H1 (cell line): ENCODE measurements at regions not wholly inside any gene's neighbourhood (a gene's known extent, or its start where the extent isn't known, plus 50 kb on each side); places are given as distances from the start of the nearest gene placed in this dataset.

Source experiments
- CTCF ChIA-PET: fragments of 300-600 bp; sonication (Branson Sonifier 250); formaldehyde crosslinking; loops from one replicate; lab custom pipeline; 2021; ENCODE audit not compliant: partially characterized antibody; lab: Charles Lee
- POLR2A ChIA-PET: fragments of 300-600 bp; sonication (Branson Sonifier 250); formaldehyde crosslinking; loops from one replicate; lab custom pipeline; 2021; ENCODE audit warnings: inconsistent platforms; ENCODE audit not compliant: partially characterized antibody; lab: Charles Lee
- DNase-seq, 2 experiments: peaks; one replicate each; pipeline versions ENCODE4 v3.0.0 to v3.0.0-alpha.2; 2010 to 2022; ENCODE audit warnings: low spot score in 2 of 2, low read depth in 1 of 2, mixed read lengths in 1 of 2
- FAIRE-seq: peaks from 2 replicates; lab custom pipeline; 2011; peaks lifted over from hg19 to GRCh38; lab: Jason Lieb, UNC
- H2AFZ ChIP-seq: 2 replicates; pipeline ENCODE4 v1.8.1; 2012; ENCODE audit warnings: low read length, inconsistent platforms
- H2AK5ac ChIP-seq: 2 replicates; pipeline ENCODE4 v1.6.1; 2013; ENCODE audit warnings: low read depth, low read length
- H2BK120ac ChIP-seq: replicated peaks from 2 replicates; pipeline ENCODE3; 2013; ENCODE audit warnings: low read depth, low read length, inconsistent platforms
- H2BK12ac ChIP-seq: 2 replicates; pipeline ENCODE4 v1.6.1; 2013; ENCODE audit warnings: low read depth, low read length
- H2BK15ac ChIP-seq: 2 replicates; pipeline ENCODE4 v1.6.1; 2013; ENCODE audit warnings: low read length
- H2BK20ac ChIP-seq: 2 replicates; pipeline ENCODE4 v1.6.1; 2013; ENCODE audit warnings: low read length
- H2BK5ac ChIP-seq: 2 replicates; pipeline ENCODE4 v1.6.1; 2013; ENCODE audit warnings: low read depth, low read length
- H3K14ac ChIP-seq: 2 replicates; pipeline ENCODE4 v1.6.1; 2013; ENCODE audit warnings: inconsistent platforms; ENCODE audit not compliant: insufficient read length
- H3K18ac ChIP-seq: 2 replicates; pipeline ENCODE4 v1.6.1; 2013; ENCODE audit warnings: low read length; ENCODE audit errors: extremely low read depth
- H3K23ac ChIP-seq: 2 replicates; pipeline ENCODE4 v1.6.1; 2013; ENCODE audit warnings: inconsistent platforms; ENCODE audit not compliant: insufficient read length
- H3K23me2 ChIP-seq: 2 replicates; pipeline ENCODE4 v1.6.1; 2013; ENCODE audit warnings: low read depth, low read length
- H3K27ac ChIP-seq: 2 replicates; pipeline ENCODE4 v1.6.1; 2011; ENCODE audit warnings: low read depth, low read length, inconsistent platforms
- H3K27me3 ChIP-seq, 4 experiments: replicated peaks in 1 of 4; 1 replicate in 1 of 4; 2 replicates in 3 of 4; pipeline versions ENCODE4 v1.6.1 to v1.8.1; 2011 to 2013; ENCODE audit warnings: low read length in 3 of 4, mild to moderate bottlenecking in 3 of 4, inconsistent platforms in 2 of 4, mixed read lengths in 2 of 4, moderate library complexity in 1 of 4; ENCODE audit not compliant: control insufficient read depth in 3 of 4, insufficient read depth in 3 of 4; ENCODE audit errors: extremely low read depth in 1 of 4
- H3K36me3 ChIP-seq, 4 experiments: 2 replicates each; pipeline versions ENCODE4 v1.6.1 to v1.8.1; 2011 to 2013; ENCODE audit warnings: mild to moderate bottlenecking in 4 of 4, low read length in 3 of 4, moderate library complexity in 2 of 4, control low read depth in 1 of 4, inconsistent platforms in 1 of 4; ENCODE audit not compliant: insufficient read depth in 4 of 4, control insufficient read depth in 2 of 4
- H3K4ac ChIP-seq: replicated peaks from 2 replicates; pipeline ENCODE3; 2013; ENCODE audit warnings: low read length, low read depth, mixed read lengths, inconsistent platforms; ENCODE audit not compliant: insufficient read length
- H3K4me1 ChIP-seq, 4 experiments: replicated peaks in 1 of 4; 1 replicate in 1 of 4; 2 replicates in 3 of 4; pipeline versions ENCODE4 v1.6.1 to v1.8.1; 2011 to 2013; ENCODE audit warnings: low read length in 3 of 4, inconsistent platforms in 2 of 4, mixed read lengths in 1 of 4; ENCODE audit not compliant: insufficient read depth in 4 of 4, control insufficient read depth in 3 of 4
- H3K4me2 ChIP-seq, 2 experiments: 2 replicates each; pipeline versions ENCODE4 v1.6.1 to v1.8.1; 2011 to 2013; ENCODE audit warnings: low read depth in 2 of 2, low read length in 2 of 2, control low read depth in 1 of 2, inconsistent platforms in 1 of 2, mild to moderate bottlenecking in 1 of 2; ENCODE audit not compliant: insufficient read depth in 1 of 2
- H3K4me3 ChIP-seq, 4 experiments: fragments of 200-600, 300-600 bp in 1 of 4; sonication (generic), shearing (Covaris generic), sonication (Bioruptor Twin) in 1 of 4; 2 replicates each; pipeline versions ENCODE4 v1.5.1 to v1.8.1; 2011 to 2016; ENCODE audit warnings: low read length in 4 of 4, low read depth in 3 of 4, control low read depth in 2 of 4, inconsistent platforms in 2 of 4, mild to moderate bottlenecking in 2 of 4, mixed read lengths in 1 of 4, moderate library complexity in 1 of 4; ENCODE audit not compliant: insufficient read depth in 2 of 4; ENCODE audit errors: extremely low read depth in 1 of 4
- H3K56ac ChIP-seq: replicated peaks from 2 replicates; pipeline ENCODE3; 2013; ENCODE audit warnings: low read depth, mild to moderate bottlenecking, mixed read lengths, low read length, inconsistent platforms; ENCODE audit not compliant: insufficient read length
- H3K79me1 ChIP-seq: 2 replicates; pipeline ENCODE4 v1.6.1; 2013; ENCODE audit warnings: low read depth, low read length, control low read depth
- H3K79me2 ChIP-seq, 2 experiments: 2 replicates each; pipeline versions ENCODE4 v1.6.1 to v1.8.1; 2012 to 2013; ENCODE audit warnings: low read length in 2 of 2, mild to moderate bottlenecking in 2 of 2, inconsistent platforms in 1 of 2; ENCODE audit not compliant: insufficient read depth in 2 of 2, control insufficient read depth in 1 of 2
- H3K9ac ChIP-seq, 4 experiments: replicated peaks in 1 of 4; 1 replicate in 1 of 4; 2 replicates in 3 of 4; pipeline versions ENCODE4 v1.6.1 to v1.8.1; 2011 to 2013; ENCODE audit warnings: low read depth in 3 of 4, low read length in 3 of 4, control low read depth in 2 of 4, mild to moderate bottlenecking in 2 of 4, moderate library complexity in 2 of 4, inconsistent platforms in 1 of 4; ENCODE audit errors: extremely low read depth in 1 of 4
- H3K9me3 ChIP-seq, 2 experiments: 2 replicates each; pipeline versions ENCODE4 v1.6.1 to v1.8.1; 2012 to 2013; ENCODE audit warnings: mild to moderate bottlenecking in 2 of 2, moderate library complexity in 2 of 2, control low read depth in 1 of 2, inconsistent platforms in 1 of 2, low read depth in 1 of 2, low read length in 1 of 2, mixed read lengths in 1 of 2; ENCODE audit not compliant: insufficient read depth in 2 of 2
- H4K20me1 ChIP-seq, 2 experiments: replicated peaks in 1 of 2; 2 replicates each; pipeline versions ENCODE3 to v1.8.1; 2011 to 2013; ENCODE audit warnings: inconsistent platforms in 2 of 2, low read length in 2 of 2, mild to moderate bottlenecking in 1 of 2; ENCODE audit not compliant: insufficient read depth in 2 of 2, control insufficient read depth in 1 of 2
- H4K5ac ChIP-seq: 2 replicates; pipeline ENCODE4 v1.6.1; 2013; ENCODE audit warnings: low read length, low read depth, mixed read lengths, inconsistent platforms; ENCODE audit not compliant: insufficient read length
- H4K8ac ChIP-seq: 2 replicates; pipeline ENCODE4 v1.8.0; 2013; ENCODE audit warnings: mild to moderate bottlenecking, moderate library complexity, low read length, inconsistent platforms; ENCODE audit not compliant: insufficient read depth; ENCODE audit errors: extremely low read depth
- H4K91ac ChIP-seq: replicated peaks from 2 replicates; pipeline ENCODE3; 2013; ENCODE audit warnings: low read length, mixed read lengths, inconsistent platforms; ENCODE audit not compliant: insufficient read length
- ATF3 ChIP-seq: IDR thresholded peaks from 2 replicates; pipeline ENCODE4 v1.6.1; 2011; ENCODE audit warnings: low read depth, mild to moderate bottlenecking, low read length; ENCODE audit not compliant: insufficient read depth
- BACH1 ChIP-seq: IDR thresholded peaks from 2 replicates; pipeline ENCODE4 v1.6.1; 2012; ENCODE audit warnings: low read length, improper control_type of control experiment
- CBX8 ChIP-seq: fragments of 300-800, 300-1000 bp; sonication (generic); IDR thresholded peaks from 2 replicates; pipeline ENCODE4 v1.7.1; 2016; ENCODE audit warnings: low read depth, low read length, borderline replicate concordance
- CEBPB ChIP-seq: IDR thresholded peaks from 2 replicates; pipeline ENCODE4 v1.6.1; 2012; ENCODE audit warnings: low read depth, low read length
- CHD1 ChIP-seq: IDR thresholded peaks from 2 replicates; pipeline ENCODE4 v1.6.1; 2012; ENCODE audit warnings: low read depth, low read length, improper control_type of control experiment
- GTF2F1 ChIP-seq: IDR thresholded peaks from 2 replicates; pipeline ENCODE4 v1.6.1; 2012; ENCODE audit warnings: low read depth, low read length, improper control_type of control experiment, borderline replicate concordance
- JUND ChIP-seq: IDR thresholded peaks from 2 replicates; pipeline ENCODE4 v1.6.1; 2011; ENCODE audit warnings: mild to moderate bottlenecking, improper control_type of control experiment, low read length
- KDM1A ChIP-seq: fragments of 200-600, 300-600 bp; sonication (generic); IDR thresholded peaks from 2 replicates; pipeline ENCODE4 v1.7.1; 2016; ENCODE audit warnings: mild to moderate bottlenecking, low read length, borderline replicate concordance
- MAX ChIP-seq: IDR thresholded peaks from 2 replicates; pipeline ENCODE4 v1.6.1; 2012; ENCODE audit warnings: inconsistent platforms
- PHF8 ChIP-seq: fragments of 200-600 bp; sonication (generic); conservative IDR thresholded peaks from 2 replicates; pipeline ENCODE4 v1.7.1; 2012; ENCODE audit warnings: low read depth, mild to moderate bottlenecking, inconsistent platforms, low read length, moderate library complexity
- RAD21 ChIP-seq, 2 experiments: IDR thresholded peaks in 1 of 2; conservative IDR thresholded peaks in 1 of 2; 2 replicates each; pipeline ENCODE4 v1.6.1; 2011; ENCODE audit warnings: low read depth in 2 of 2, low read length in 2 of 2, improper control_type of control experiment in 1 of 2, inconsistent platforms in 1 of 2, mild to moderate bottlenecking in 1 of 2, moderate library complexity in 1 of 2
- RBBP5 ChIP-seq: IDR thresholded peaks from 2 replicates; pipeline ENCODE4 v1.7.1; 2012; ENCODE audit warnings: low read depth, mild to moderate bottlenecking, inconsistent platforms, low read length, moderate library complexity, borderline replicate concordance
- TCF12 ChIP-seq: IDR thresholded peaks from 2 replicates; pipeline ENCODE4 v1.6.1; 2011; ENCODE audit warnings: low read depth, mild to moderate bottlenecking, low read length
- WGBS, 2 experiments: shearing (Covaris generic) in 1 of 2; methylation state at CpG; one replicate each; pipeline versions ENCODE4 v1.1.6 to v1.1.7; 2013 to 2015; ENCODE audit warnings: low lambda C conversion rate in 2 of 2, mixed read lengths in 2 of 2, inconsistent platforms in 1 of 2, low coverage in 1 of 2, missing lambda C conversion rate in 1 of 2; ENCODE audit not compliant: insufficient replicate concordance in 2 of 2, insufficient coverage in 1 of 2, insufficient read length in 1 of 2; ENCODE audit errors: extremely low coverage in 1 of 2, missing lambda C conversion rate in 1 of 2; 5-methylcytosine and 5-hydroxymethylcytosine counted together

- no peaks in the 10 kb centered on the region for H4K20me1 ChIP-seq
- TF ChIP-seq RAD21 (IDR thresholded peaks at IDR 0.05 in 1 of 2, conservative IDR thresholded peaks at IDR 0.05 in 1 of 2; ENCODE audit: low read depth in 2 of 2, low read length in 2 of 2), result no peak
- TF ChIP-seq ATF3, result no peak
- no peak for TF ChIP-seq JUND
- TF ChIP-seq MAX, result no peak
- TF ChIP-seq KDM1A, result no peak
- TF ChIP-seq RBBP5, result no peak
- no peak for TF ChIP-seq GTF2F1
- no peak for TF ChIP-seq PHF8
- TF ChIP-seq CBX8, result no peak
- no peak for TF ChIP-seq CEBPB
- no peak for TF ChIP-seq CHD1
- no peak for TF ChIP-seq BACH1
- no peak for TF ChIP-seq TCF12
Measured at GRCh38 chr16:80899809-80900592, 95.6 kb upstream of the CDYL2 start.

More at GRCh38 chr16:80899809-80900592, 95.6 kb upstream of the CDYL2 start:
- peak in 1 of 2 experiments; percentile 23 for DNase-seq
- Histone ChIP-seq H2BK12ac (no peak overlapping the region), H3K36me3 (no peaks in the 10 kb centered on the region), H4K91ac (no peak overlapping the region), H3K18ac (no peak overlapping the region), H2AFZ (no peak overlapping the region), H3K4me3 (no peak overlapping the region), H3K27me3 (no peaks in the 10 kb centered on the region), H2BK5ac (no peak overlapping the region), H3K14ac (no peak overlapping the region), H2BK120ac (no peak overlapping the region), H3K56ac (no peak overlapping the region), H2BK15ac (no peak overlapping the region), H3K79me1 (no peaks in the 10 kb centered on the region), H4K8ac (0 out of 2 replicates have a peak overlapping the region, but pooled peaks have one; percentile 18), H3K79me2 (no peaks in the 10 kb centered on the region), H3K9me3 (no peaks in the 10 kb centered on the region; a peak in 1 of 4 replicates), H3K23me2 (no peaks in the 10 kb centered on the region), H3K4me1 (no peaks in the 10 kb centered on the region), H2AK5ac (no peak overlapping the region), H3K4ac (no peak overlapping the region), H3K23ac (no peak overlapping the region), H4K5ac (no peak overlapping the region), H3K4me2 (no peak overlapping the region), H3K27ac (no peak overlapping the region), H2BK20ac (no peak overlapping the region), H3K9ac (no peak overlapping the region)
- ChIA-PET POLR2A (no interaction called here), CTCF (no interaction called here)
- no peak for FAIRE-seq
- WGBS, 2 experiments, result 85% methylated on average over 11 of the region's 11 CpGs; no CpG with 5 or more reads in 1 of the 2 experiments
